ENCODE measurements at regions not wholly inside any gene's neighbourhood (a gene's known extent, or its start where the extent isn't known, plus 50 kb on each side); places are given as distances from the start of the nearest gene placed in this dataset.
A peak's percentile ranks its signal among the peaks of the same experiment; 100 is the strongest.

DNA sequence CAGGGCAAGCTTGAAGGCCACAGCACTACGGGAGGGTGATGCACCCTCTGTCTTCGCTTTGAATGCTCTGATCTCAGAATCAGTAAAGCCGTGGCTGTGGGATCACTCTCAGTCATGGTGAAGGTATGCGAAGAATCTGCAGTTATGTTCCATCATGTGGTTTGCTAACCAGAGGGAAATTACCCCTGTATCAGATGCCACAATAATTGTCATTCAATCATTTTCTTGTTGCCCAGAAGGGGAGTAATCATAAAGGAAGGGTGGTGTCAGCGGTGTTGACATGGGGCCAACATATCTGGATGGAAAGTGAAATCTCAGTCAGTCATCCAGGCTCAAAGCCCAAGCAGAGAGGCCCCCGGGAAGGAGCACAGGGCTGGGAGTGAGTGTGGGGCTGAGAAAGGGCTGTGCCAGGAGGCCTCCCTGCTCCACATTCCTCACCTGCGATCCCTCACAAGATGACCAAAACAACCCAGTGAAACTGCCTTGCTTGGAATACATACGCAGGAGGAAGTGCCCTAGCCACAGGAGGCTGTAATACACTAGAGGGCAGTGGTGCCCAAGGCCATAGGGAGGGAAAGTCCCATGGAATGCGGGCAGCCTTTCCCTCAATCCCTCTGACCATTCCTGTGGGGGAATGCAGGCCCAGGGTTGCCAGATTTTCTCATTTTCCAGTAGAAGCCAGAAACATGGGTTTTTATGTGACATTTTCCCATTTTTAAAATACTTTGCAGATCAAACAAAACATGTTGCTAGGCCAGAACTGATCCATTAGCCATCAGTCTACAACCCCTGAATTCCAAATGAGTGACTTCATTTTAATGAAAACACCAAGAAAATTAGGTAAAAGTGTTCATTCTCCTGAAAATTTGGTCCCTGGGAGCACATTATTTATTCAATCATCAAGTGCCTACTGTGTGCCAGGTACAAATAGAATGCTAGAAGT, 95.7 kb upstream of the VANGL1 start (continued):
- TF ChIP-seq ZNF548 (tag by site-specific recombination; IDR thresholded peaks at IDR 0.05), result no peak
- TF ChIP-seq TRIM28 (IDR thresholded peaks at IDR 0.05; ENCODE audit: borderline replicate concordance, low read length), result no peak
- no peak; the same call in 1 of the 2 replicates for TF ChIP-seq SP3 (tag by site-specific recombination; IDR thresholded peaks at IDR 0.05)
- TF ChIP-seq ZNF169 (tag by site-specific recombination; IDR thresholded peaks at IDR 0.05), result no peak
- no peak for TF ChIP-seq ZNF518A (tag by site-specific recombination; conservative IDR thresholded peaks at IDR 0.05; ENCODE audit: low read depth)
- no peak for TF ChIP-seq ZNF585B (tag by site-specific recombination; IDR thresholded peaks at IDR 0.05)
- no peak for TF ChIP-seq ZFP69B (tag by site-specific recombination; IDR thresholded peaks at IDR 0.05)
- no peak for TF ChIP-seq ZNF792 (tag by site-specific recombination; IDR thresholded peaks at IDR 0.05)
- TF ChIP-seq ZNF785 (tag by site-specific recombination; IDR thresholded peaks at IDR 0.05), result no peak
- no peak for TF ChIP-seq ZNF174 (tag by site-specific recombination; IDR thresholded peaks at IDR 0.05)
- TF ChIP-seq ZNF626 (tag by site-specific recombination; IDR thresholded peaks at IDR 0.05), result no peak
- TF ChIP-seq ZNF335 (tag by site-specific recombination; conservative IDR thresholded peaks at IDR 0.05), result peak; percentile 31; the same call in 1 of the 2 replicates
- no peak for TF ChIP-seq MYNN (tag by site-specific recombination; IDR thresholded peaks at IDR 0.05; ENCODE audit: borderline replicate concordance)
- no peak for TF ChIP-seq TCF7L2 (IDR thresholded peaks at IDR 0.05; ENCODE audit: borderline replicate concordance, low read depth, low read length)
- TF ChIP-seq ZBTB8A (tag by site-specific recombination; IDR thresholded peaks at IDR 0.05), result peak; percentile 29; the same call in 1 of the 2 replicates
- no peak for TF ChIP-seq ZNF248 (tag by site-specific recombination; IDR thresholded peaks at IDR 0.05)
- TF ChIP-seq PRDM6 (tag by site-specific recombination; IDR thresholded peaks at IDR 0.05), result no peak
- TF ChIP-seq ZNF223 (tag by site-specific recombination; IDR thresholded peaks at IDR 0.05), result no peak
- TF ChIP-seq ZBTB1 (tag by site-specific recombination; IDR thresholded peaks at IDR 0.05), result no peak
- TF ChIP-seq ZNF521 (tag by site-specific recombination; IDR thresholded peaks at IDR 0.05), result no peak
- no peak for TF ChIP-seq ZNF140 (tag by site-specific recombination; IDR thresholded peaks at IDR 0.05)
- TF ChIP-seq ZNF138 (tag by site-specific recombination; IDR thresholded peaks at IDR 0.05; ENCODE audit: borderline replicate concordance), result no peak
- TF ChIP-seq ZNF555 (tag by site-specific recombination; conservative IDR thresholded peaks at IDR 0.05), result no peak
- TF ChIP-seq ZBTB11 (tag by site-specific recombination; conservative IDR thresholded peaks at IDR 0.05; ENCODE audit: low read depth), result no peak
- no peak for TF ChIP-seq ZNF391 (tag by site-specific recombination; IDR thresholded peaks at IDR 0.05; ENCODE audit: borderline replicate concordance, low read depth)
- TF ChIP-seq, protein P1, sequence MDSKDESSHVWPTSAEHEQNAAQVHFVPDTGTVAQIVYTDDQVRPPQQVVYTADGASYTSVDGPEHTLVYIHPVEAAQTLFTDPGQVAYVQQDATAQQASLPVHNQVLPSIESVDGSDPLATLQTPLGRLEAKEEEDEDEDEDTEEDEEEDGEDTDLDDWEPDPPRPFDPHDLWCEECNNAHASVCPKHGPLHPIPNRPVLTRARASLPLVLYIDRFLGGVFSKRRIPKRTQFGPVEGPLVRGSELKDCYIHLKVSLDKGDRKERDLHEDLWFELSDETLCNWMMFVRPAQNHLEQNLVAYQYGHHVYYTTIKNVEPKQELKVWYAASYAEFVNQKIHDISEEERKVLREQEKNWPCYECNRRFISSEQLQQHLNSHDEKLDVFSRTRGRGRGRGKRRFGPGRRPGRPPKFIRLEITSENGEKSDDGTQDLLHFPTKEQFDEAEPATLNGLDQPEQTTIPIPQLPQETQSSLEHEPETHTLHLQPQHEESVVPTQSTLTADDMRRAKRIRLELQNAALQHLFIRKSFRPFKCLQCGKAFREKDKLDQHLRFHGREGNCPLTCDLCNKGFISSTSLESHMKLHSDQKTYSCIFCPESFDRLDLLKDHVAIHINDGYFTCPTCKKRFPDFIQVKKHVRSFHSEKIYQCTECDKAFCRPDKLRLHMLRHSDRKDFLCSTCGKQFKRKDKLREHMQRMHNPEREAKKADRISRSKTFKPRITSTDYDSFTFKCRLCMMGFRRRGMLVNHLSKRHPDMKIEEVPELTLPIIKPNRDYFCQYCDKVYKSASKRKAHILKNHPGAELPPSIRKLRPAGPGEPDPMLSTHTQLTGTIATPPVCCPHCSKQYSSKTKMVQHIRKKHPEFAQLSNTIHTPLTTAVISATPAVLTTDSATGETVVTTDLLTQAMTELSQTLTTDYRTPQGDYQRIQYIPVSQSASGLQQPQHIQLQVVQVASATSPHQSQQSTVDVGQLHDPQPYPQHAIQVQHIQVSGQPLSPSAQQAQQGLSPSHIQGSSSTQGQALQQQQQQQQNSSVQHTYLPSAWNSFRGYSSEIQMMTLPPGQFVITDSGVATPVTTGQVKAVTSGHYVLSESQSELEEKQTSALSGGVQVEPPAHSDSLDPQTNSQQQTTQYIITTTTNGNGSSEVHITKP (tag by site-specific recombination; IDR thresholded peaks at IDR 0.05), result peak; percentile 45
